KMS-11 (cell line): ENCODE measurements at regions not wholly inside any gene's neighbourhood (a gene's known extent, or its start where the extent isn't known, plus 50 kb on each side); places are given as distances from the start of the nearest gene placed in this dataset.

ENCODE experiments used
- H2AFZ ChIP-seq: fragments of 200-600 bp; sonication (generic); 2 replicates; pipeline ENCODE4 v1.6.1; 2016; ENCODE audit warnings: antibody characterized with exemption, mixed run types, low read depth
- H3K27ac ChIP-seq: fragments of 200-600 bp; sonication (generic); 2 replicates; pipeline ENCODE4 v1.6.1; 2016; ENCODE audit warnings: mild to moderate bottlenecking, mixed run types
- H3K27me3 ChIP-seq: fragments of 200-600 bp; sonication (generic); 2 replicates; pipeline ENCODE4 v1.6.1; 2017; ENCODE audit warnings: mild to moderate bottlenecking, low read depth, mixed run types, moderate library complexity; ENCODE audit not compliant: insufficient read depth
- H3K36me3 ChIP-seq: fragments of 200-600 bp; sonication (generic); 2 replicates; pipeline ENCODE4 v1.6.1; 2017; ENCODE audit warnings: mild to moderate bottlenecking, mixed run types; ENCODE audit not compliant: insufficient read depth
- H3K4me1 ChIP-seq: fragments of 200-600 bp; sonication (generic); 2 replicates; pipeline ENCODE4 v1.6.1; 2016; ENCODE audit warnings: mild to moderate bottlenecking, low read depth, mixed run types; ENCODE audit not compliant: poor library complexity, severe bottlenecking
- H3K4me2 ChIP-seq: fragments of 200-600 bp; sonication (generic); 2 replicates; pipeline ENCODE4 v1.7.0; 2016; ENCODE audit warnings: mild to moderate bottlenecking, mixed run types
- H3K4me3 ChIP-seq: fragments of 200-600 bp; sonication (generic); IDR thresholded peaks from 2 replicates; pipeline ENCODE4 v1.6.1; 2017; ENCODE audit warnings: low read depth, low read length, mixed read lengths; ENCODE audit not compliant: insufficient read depth
- H3K79me2 ChIP-seq: fragments of 200-600 bp; sonication (generic); 2 replicates; pipeline ENCODE4 v1.6.1; 2016; ENCODE audit warnings: low read depth, mixed run types; ENCODE audit not compliant: insufficient read depth
- H3K9ac ChIP-seq: fragments of 200-600 bp; sonication (generic); 2 replicates; pipeline ENCODE4 v1.6.1; 2016; ENCODE audit warnings: mild to moderate bottlenecking, mixed run types
- H4K20me1 ChIP-seq: fragments of 200-600 bp; sonication (generic); 2 replicates; pipeline ENCODE4 v1.6.1; 2016; ENCODE audit warnings: mild to moderate bottlenecking, mixed run types; ENCODE audit not compliant: insufficient read depth
- CTCF ChIP-seq: fragments of 200-600 bp; sonication (generic); conservative IDR thresholded peaks from 2 replicates; pipeline ENCODE4 v1.6.1; 2017; ENCODE audit warnings: low read depth, mild to moderate bottlenecking, antibody characterized with exemption, low read length, moderate library complexity, mixed read lengths

- Histone ChIP-seq H3K9ac (no peak overlapping the region), H2AFZ (no peak overlapping the region), H3K4me1 (peaks cover 23% of the 10 kb centered on the region), H3K79me2 (no peaks in the 10 kb centered on the region), H4K20me1 (no peaks in the 10 kb centered on the region), H3K4me3 (no peak overlapping the region), H3K27me3 (no peaks in the 10 kb centered on the region), H3K27ac (no peak overlapping the region), H3K4me2 (no peak overlapping the region), H3K36me3 (no peaks in the 10 kb centered on the region)
- no peak for TF ChIP-seq CTCF
These were observed 457.3 kb upstream of the RGS18 start for GRCh38 chr1:191700922-191701321.

- Histone ChIP-seq H3K4me1 (peaks cover 11% of the 10 kb centered on the region), H3K27ac (no peak overlapping the region), H3K4me2 (no peak overlapping the region), H3K36me3 (no peaks in the 10 kb centered on the region), H4K20me1 (no peaks in the 10 kb centered on the region), H2AFZ (no peak overlapping the region), H3K27me3 (no peaks in the 10 kb centered on the region), H3K4me3 (no peak overlapping the region), H3K79me2 (no peaks in the 10 kb centered on the region), H3K9ac (no peak overlapping the region)
- no peak for TF ChIP-seq CTCF
These were observed 456.1 kb upstream of the RGS18 start for GRCh38 chr1:191702124-191702523.

- peaks cover 2% of the 10 kb centered on the region for H3K4me1 ChIP-seq
- TF ChIP-seq CTCF: no peak
- H3K36me3 ChIP-seq: no peaks in the 10 kb centered on the region
- no peaks in the 10 kb centered on the region for H4K20me1 ChIP-seq
- no peak overlapping the region for H3K4me2 ChIP-seq
- no peak overlapping the region for H3K27ac ChIP-seq
- no peaks in the 10 kb centered on the region for H3K79me2 ChIP-seq
- H2AFZ ChIP-seq: no peak overlapping the region
- H3K27me3 ChIP-seq: no peaks in the 10 kb centered on the region
- H3K4me3 ChIP-seq: no peak overlapping the region
- H3K9ac ChIP-seq: no peak overlapping the region
These were observed 451.0 kb upstream of the RGS18 start for GRCh38 chr1:191707288-191707687.

- Histone ChIP-seq H3K36me3 (no peaks in the 10 kb centered on the region), H3K9ac (no peak overlapping the region), H3K4me2 (no peak overlapping the region), H3K4me3 (no peak overlapping the region), H3K27ac (no peak overlapping the region), H3K4me1 (no peaks in the 10 kb centered on the region), H4K20me1 (no peaks in the 10 kb centered on the region), H3K27me3 (no peaks in the 10 kb centered on the region), H3K79me2 (no peaks in the 10 kb centered on the region), H2AFZ (no peak overlapping the region)
- no peak for TF ChIP-seq CTCF
These were observed 449.0 kb upstream of the RGS18 start for GRCh38 chr1:191709215-191709614.

GRCh38 chr1:191711961-191712360 lies 446.3 kb upstream of the RGS18 start:
- Histone ChIP-seq H3K4me3 (no peak overlapping the region), H2AFZ (no peak overlapping the region), H3K9ac (no peak overlapping the region), H3K79me2 (no peaks in the 10 kb centered on the region), H3K4me1 (no peaks in the 10 kb centered on the region), H3K4me2 (no peak overlapping the region), H3K36me3 (no peaks in the 10 kb centered on the region), H3K27me3 (no peaks in the 10 kb centered on the region), H3K27ac (no peak overlapping the region), H4K20me1 (no peaks in the 10 kb centered on the region)
- no peak for TF ChIP-seq CTCF
